Right lobe of liver (tissue), 4 donors: ENCODE measurements at regions not wholly inside any gene's neighbourhood (a gene's known extent, or its start where the extent isn't known, plus 50 kb on each side); places are given as distances from the start of the nearest gene placed in this dataset.

ENCODE experiments used
- CTCF ChIP-seq, 4 donors: fragments of 200-600 bp in 3 of 4; fragments of 450-650 bp in 1 of 4; IDR thresholded peaks; one replicate each; pipeline versions ENCODE4 v1.5.1 to v1.8.0; 2016 to 2022; ENCODE audit warnings: antibody characterized with exemption in 4 of 4, mild to moderate bottlenecking in 2 of 4
- POLR2A ChIP-seq: fragments of 450-650 bp; IDR thresholded peaks from one replicate; pipeline ENCODE4 v1.6.1; 2017; ENCODE audit warnings: antibody characterized with exemption, mild to moderate bottlenecking
- donor health status: DM: no; HTN: no; CAD: no.
- donor health status: DM: no; HTN: no; CAD: no.
- donor health status: DM: no; HTN: yes; CAD: no.

- TF ChIP-seq CTCF (IDR thresholded peaks at IDR 0.05): no peak
- TF ChIP-seq POLR2A: no peak
Measured at GRCh38 chr1:222251847-222252246, 296.1 kb downstream of the HHIPL2 start.
